GM19324 (cell line): ENCODE measurements at regions not wholly inside any gene's neighbourhood (a gene's known extent, or its start where the extent isn't known, plus 50 kb on each side); places are given as distances from the start of the nearest gene placed in this dataset.

Experiments used
- ATAC-seq: cut with Tn5 transposase; IDR thresholded peaks from one replicate; pipeline ENCODE4 v1.9.1; 2021; ENCODE audit warnings: mild to moderate bottlenecking, moderate library complexity; ENCODE audit not compliant: unreplicated experiment, low FRiP score

GRCh38 chr3:18054625-18055024 lies 312.2 kb upstream of the TBC1D5 start:
- no peak for ATAC-seq

GRCh38 chr3:18051306-18051705 lies 308.9 kb upstream of the TBC1D5 start:
- no peak for ATAC-seq

DNA sequence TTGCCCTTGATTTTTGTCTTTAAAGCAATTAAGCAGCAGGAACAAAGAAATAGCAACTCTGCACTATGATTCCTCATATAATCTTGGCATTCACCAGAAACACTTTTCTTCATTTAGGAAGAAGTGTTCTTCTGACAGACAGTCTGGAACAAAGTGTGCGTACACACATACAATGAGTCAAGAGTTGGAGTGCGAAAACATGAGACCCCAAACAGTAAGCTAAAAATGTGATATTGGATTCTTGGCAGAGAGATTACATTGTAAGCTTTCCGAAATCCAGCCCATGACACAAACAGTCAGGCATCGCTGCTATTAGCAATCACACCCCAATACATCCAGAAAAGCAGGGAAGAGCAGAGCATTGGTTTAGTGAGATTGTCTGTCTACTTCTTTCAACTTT lies 306.7 kb upstream of the TBC1D5 start:
- no peak for ATAC-seq

GRCh38 chr3:18047052-18047451 lies 304.6 kb upstream of the TBC1D5 start:
- ATAC-seq = no peak

GRCh38 chr3:18046131-18046915 lies 303.9 kb upstream of the TBC1D5 start:
- ATAC-seq = no peak

GRCh38 chr3:18044971-18045880 lies 302.8 kb upstream of the TBC1D5 start:
- ATAC-seq = no peak

GRCh38 chr3:18044191-18044590 lies 301.8 kb upstream of the TBC1D5 start:
- ATAC-seq = no peak

GRCh38 chr3:18036450-18036815 lies 294.0 kb upstream of the TBC1D5 start:
- ATAC-seq = no peak

- no peak for ATAC-seq
Measured at GRCh38 chr3:18035641-18036449, 293.4 kb upstream of the TBC1D5 start.

- ATAC-seq = no peak
Measured at GRCh38 chr3:18033581-18034108, 291.2 kb upstream of the TBC1D5 start.

GRCh38 chr3:18030371-18030870 lies 288.0 kb upstream of the TBC1D5 start:
- no peak for ATAC-seq

- ATAC-seq = no peak
Measured at GRCh38 chr3:18027161-18027939, 284.9 kb upstream of the TBC1D5 start.

GRCh38 chr3:18024715-18025114 lies 282.3 kb upstream of the TBC1D5 start:
- no peak for ATAC-seq

DNA sequence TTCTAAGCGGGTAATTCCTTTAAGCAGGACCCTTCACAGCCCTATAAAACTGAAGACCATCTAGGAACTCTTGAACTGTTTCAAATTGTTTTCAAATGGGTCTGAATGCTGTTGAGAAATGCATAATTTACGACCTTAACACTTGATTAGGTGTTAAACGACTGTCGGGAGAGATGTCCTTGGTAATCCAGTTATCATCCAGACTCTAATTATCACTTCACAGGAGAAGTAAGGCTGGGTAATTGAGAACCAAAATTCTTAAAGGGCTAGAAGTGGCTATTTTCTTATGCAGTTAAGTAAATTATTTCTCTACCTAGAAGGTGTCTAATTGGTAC lies 276.7 kb upstream of the TBC1D5 start:
- no peak for ATAC-seq

DNA sequence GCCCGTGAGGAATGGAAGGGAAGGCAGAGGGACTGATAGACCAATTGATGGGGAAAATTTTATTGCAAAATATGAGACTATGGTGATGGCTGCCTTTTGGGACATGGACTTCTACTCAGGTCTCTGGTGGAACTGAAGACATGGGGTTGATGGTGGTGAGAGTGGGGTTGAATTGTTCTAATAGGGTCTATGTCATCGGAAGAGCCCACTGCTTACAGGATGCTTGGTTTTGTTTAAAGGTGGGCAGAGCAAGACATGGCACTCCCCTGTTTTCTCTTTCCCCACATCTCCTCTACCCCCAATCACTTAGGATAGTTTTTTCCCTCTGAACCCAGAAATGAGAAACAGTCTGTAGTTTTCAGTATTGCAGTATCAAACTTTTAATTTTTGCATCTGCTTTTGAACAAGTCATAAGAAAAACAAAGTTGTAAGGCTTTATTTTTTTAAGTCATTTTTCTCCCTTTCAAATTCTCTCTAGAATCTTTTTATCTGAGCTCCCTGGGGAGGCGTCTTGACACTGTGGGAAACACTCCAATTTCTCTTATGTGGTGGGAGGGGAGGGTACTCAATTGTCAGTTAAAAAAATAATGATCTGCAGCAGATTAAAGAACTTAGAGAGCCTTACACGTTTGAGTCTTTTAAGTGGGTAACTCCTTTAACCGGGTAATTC lies 276.2 kb upstream of the TBC1D5 start:
- no peak for ATAC-seq

- no peak for ATAC-seq
Measured at GRCh38 chr3:18016366-18016765, 273.9 kb upstream of the TBC1D5 start.

DNA sequence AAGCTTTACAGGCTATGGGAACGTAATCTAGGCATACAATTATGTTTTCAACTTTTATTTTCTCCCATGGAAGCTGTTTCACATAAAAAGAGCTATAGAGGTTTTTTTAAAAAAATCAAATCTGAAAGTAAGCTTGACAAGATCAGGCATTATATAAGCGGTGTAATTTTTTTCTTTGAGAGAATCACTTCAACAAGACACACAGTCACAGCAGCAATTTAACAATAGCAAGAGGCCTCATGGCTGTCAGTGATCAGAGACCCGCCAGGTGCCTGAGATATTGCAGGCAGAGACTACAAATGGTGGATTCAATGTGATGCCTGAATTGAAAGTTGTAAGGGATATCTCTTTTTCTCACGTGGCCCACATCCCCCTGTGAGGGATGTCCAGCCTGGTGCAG lies 270.5 kb upstream of the TBC1D5 start:
- no peak for ATAC-seq

GRCh38 chr3:18012436-18012835 lies 270.0 kb upstream of the TBC1D5 start:
- no peak for ATAC-seq

DNA sequence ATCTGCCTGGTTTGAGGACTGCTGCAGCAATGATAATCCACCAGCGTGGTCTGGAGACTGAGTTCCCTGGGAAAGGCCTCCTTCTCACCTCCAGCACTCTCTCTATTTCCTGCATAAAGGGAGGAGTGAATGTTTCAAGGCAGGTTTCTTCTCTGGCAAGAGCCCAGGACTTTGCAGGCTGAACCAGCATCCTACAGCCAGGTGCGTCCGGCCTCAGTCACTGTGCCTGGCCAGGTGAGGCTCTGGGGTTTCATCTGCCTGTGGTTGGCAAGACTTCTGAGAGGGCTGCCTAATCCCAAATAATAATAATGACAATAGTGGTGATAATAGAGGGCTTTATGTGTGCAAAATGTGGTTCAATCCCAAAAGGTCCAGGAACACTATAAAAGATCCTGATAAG lies 269.0 kb upstream of the TBC1D5 start:
- ATAC-seq = no peak
